Upper lobe of left lung (tissue), 4 donors: ENCODE measurements at regions not wholly inside any gene's neighbourhood (a gene's known extent, or its start where the extent isn't known, plus 50 kb on each side); places are given as distances from the start of the nearest gene placed in this dataset.

Experiments used
- CTCF ChIP-seq, 6 experiments: fragments of 450-650 bp in 4 of 6; fragments of 200-600 bp in 2 of 6; sonication (generic) in 2 of 6; IDR thresholded peaks; one replicate each; pipeline ENCODE4 v1.5.1; 2016 to 2019; ENCODE audit warnings: antibody characterized with exemption in 6 of 6
- POLR2A ChIP-seq, 4 donors: fragments of 450-650 bp; IDR thresholded peaks; one replicate each; pipeline ENCODE4 v1.5.1; 2016 to 2017; ENCODE audit warnings: antibody characterized with exemption in 4 of 4, mild to moderate bottlenecking in 2 of 4
- POLR2AphosphoS5 ChIP-seq, 2 donors: sonication (generic); formaldehyde crosslinking; IDR thresholded peaks; one replicate each; pipeline ENCODE4 v1.5.1; 2017; ENCODE audit warnings: antibody characterized with exemption in 2 of 2

GRCh38 chr12:28826766-28827165 lies 322.3 kb upstream of the FAR2 start:
- TF ChIP-seq CTCF (IDR thresholded peaks at IDR 0.05) (no peak), POLR2A (IDR thresholded peaks at IDR 0.05) (no peak), POLR2AphosphoS5 (IDR thresholded peaks at IDR 0.05) (no peak)
